Activated CD4-positive, alpha-beta T cell treated with anti-CD3 and anti-CD28 coated beads for 36 hours (primary cell): ENCODE measurements at regions not wholly inside any gene's neighbourhood (a gene's known extent, or its start where the extent isn't known, plus 50 kb on each side); places are given as distances from the start of the nearest gene placed in this dataset.
"Not testable (repeated sequence)": the region's sequence is repeated elsewhere in the genome, so short reads cannot be mapped to it uniquely, and the experiment has no call there.

ENCODE experiments used
- ATAC-seq: fragments of 200-7000 bp; cut with Tn5 transposase; one replicate; pipeline ENCODE4 v1.10.0; 2021; ENCODE audit warnings: mild to moderate bottlenecking, moderate library complexity
- CTCF ChIA-PET: fragments of 350-600 bp; sonication (Branson Sonifier 250); formaldehyde crosslinking; loops from one replicate; lab custom pipeline; 2021; ENCODE audit warnings: antibody characterized with exemption; lab: Charles Lee
- POLR2A ChIA-PET: fragments of 350-600 bp; sonication (Branson Sonifier 250); formaldehyde crosslinking; loops from one replicate; lab custom pipeline; 2021; ENCODE audit warnings: antibody characterized with exemption, inconsistent platforms; lab: Charles Lee
- DNase-seq: peaks from one replicate; pipeline ENCODE4 v3.0.0-alpha.2; 2020
- H3K27ac Mint-ChIP-seq: one replicate; pipeline ENCODE4 v1.8.0; 2021; ENCODE audit warnings: mixed read lengths
- H3K27me3 Mint-ChIP-seq: one replicate; pipeline ENCODE4 v1.8.0; 2021; ENCODE audit warnings: mixed read lengths
- H3K36me3 Mint-ChIP-seq: one replicate; pipeline ENCODE4 v1.8.0; 2021; ENCODE audit warnings: low read depth, mixed read lengths
- H3K4me1 Mint-ChIP-seq: one replicate; pipeline ENCODE4 v1.8.0; 2021; ENCODE audit warnings: mixed read lengths
- H3K4me3 Mint-ChIP-seq: one replicate; pipeline ENCODE4 v1.8.0; 2021; ENCODE audit warnings: mild to moderate bottlenecking, moderate library complexity, mixed read lengths
- H3K9me3 Mint-ChIP-seq: one replicate; pipeline ENCODE4 v1.8.0; 2021; ENCODE audit warnings: low read depth, mixed read lengths
- intact Hi-C, 2 experiments: fragments of 100-400 bp; cut with DNase I in 1 of 2; cut with micrococcal nuclease in 1 of 2; formaldehyde crosslinking; loops; one replicate each; pipeline versions ENCODE4 v1.14.2 to v1.15.1; 2022 to 2024; cut with DNase I, micrococcal nuclease

DNA sequence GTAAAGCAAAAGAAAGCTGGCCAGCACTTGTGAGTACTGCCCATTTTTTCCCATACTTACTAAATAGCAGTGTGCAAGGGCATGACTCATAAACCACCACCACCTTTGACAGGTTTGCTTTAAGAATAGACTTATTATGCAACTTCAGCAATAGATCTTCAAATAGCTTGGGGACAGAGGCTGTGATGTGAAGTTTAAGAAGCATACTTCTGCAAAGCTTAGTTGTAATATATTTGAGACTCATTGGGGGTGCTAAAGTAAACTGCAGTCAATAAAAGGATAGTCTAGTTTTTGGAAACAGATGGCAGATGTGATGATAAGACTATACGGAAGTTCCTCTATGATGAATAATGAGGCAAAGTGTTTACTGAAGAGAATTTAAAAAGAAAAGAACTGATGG lies 210.0 kb downstream of the PLA2G4A start:
- intact Hi-C loops = no loop called here
- no peaks in the 10 kb centered on the region for H3K4me1 Mint-ChIP-seq
- H3K9me3 Mint-ChIP-seq = peaks cover 3% of the 10 kb centered on the region
- no peak overlapping the region for H3K4me3 Mint-ChIP-seq
- no peak for DNase-seq
- no peak overlapping the region for H3K27ac Mint-ChIP-seq
- POLR2A ChIA-PET = no interaction called here
- no peak for ATAC-seq
- CTCF ChIA-PET = no interaction called here
- peaks cover 4% of the 10 kb centered on the region for H3K27me3 Mint-ChIP-seq
- no peaks in the 10 kb centered on the region for H3K36me3 Mint-ChIP-seq

DNA sequence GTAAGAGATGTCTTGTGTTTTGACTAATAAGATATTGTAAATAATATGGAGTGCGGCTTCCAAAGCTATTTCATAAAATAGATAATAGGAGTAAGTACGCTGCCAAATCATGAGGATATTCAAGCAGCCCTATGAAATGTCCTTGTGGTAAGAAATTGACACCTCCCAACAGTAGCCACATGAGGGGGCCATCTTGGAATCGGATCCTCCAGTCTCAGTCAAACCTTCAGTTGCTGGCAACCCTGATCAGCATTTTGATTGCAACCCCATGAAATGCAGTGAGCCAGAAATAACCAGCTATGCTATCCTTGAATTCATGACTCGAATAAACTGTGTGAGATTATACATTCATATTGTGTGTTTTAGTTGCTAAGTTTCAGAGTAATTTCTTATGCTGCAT lies 212.4 kb downstream of the PLA2G4A start:
- no peak for DNase-seq
- intact Hi-C loops = no loop called here
- peaks cover 4% of the 10 kb centered on the region for H3K27me3 Mint-ChIP-seq
- peaks cover 3% of the 10 kb centered on the region for H3K9me3 Mint-ChIP-seq
- no peak for ATAC-seq
- H3K36me3 Mint-ChIP-seq = no peaks in the 10 kb centered on the region
- ChIA-PET CTCF (interaction anchor here (1.1 to 1.5 kb wide), 3 partner anchors 10 to 559 kb away, joined by 3 to 6 read pairs (median 3); no protein-coding TSS in a partner anchor), POLR2A (no interaction called here)
- H3K27ac Mint-ChIP-seq = no peak overlapping the region
- no peaks in the 10 kb centered on the region for H3K4me1 Mint-ChIP-seq
- H3K4me3 Mint-ChIP-seq = no peak overlapping the region

DNA sequence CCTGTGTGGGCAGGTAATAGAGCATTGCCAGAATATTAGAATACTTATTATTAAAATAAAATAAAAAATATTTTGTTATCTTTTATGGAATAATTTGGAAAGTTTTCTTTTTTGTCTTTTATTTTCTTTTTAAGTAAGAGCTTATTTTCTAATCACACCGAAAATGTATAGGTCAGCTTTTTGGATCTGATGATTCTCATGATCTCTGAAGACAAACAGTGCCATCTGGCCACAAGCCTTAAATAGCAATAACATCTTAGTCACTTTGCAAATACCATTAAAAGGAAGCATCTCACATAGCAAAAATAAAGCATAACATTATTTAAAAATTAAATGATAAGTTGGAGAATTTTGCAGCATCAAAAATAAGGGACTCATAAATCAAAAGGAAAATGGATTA lies 213.8 kb downstream of the PLA2G4A start:
- POLR2A ChIA-PET = no interaction called here
- intact Hi-C loops = no loop called here
- Mint-ChIP-seq H3K9me3 (peaks cover 3% of the 10 kb centered on the region), H3K36me3 (no peaks in the 10 kb centered on the region), H3K4me1 (no peaks in the 10 kb centered on the region), H3K27me3 (peaks cover 4% of the 10 kb centered on the region), H3K4me3 (no peak overlapping the region), H3K27ac (no peak overlapping the region)
- no peak for ATAC-seq
- no peak for DNase-seq
- CTCF ChIA-PET = interaction anchor here (0.7 to 1.2 kb wide), 2 partner anchors 9 to 124 kb away, joined by 3 to 5 read pairs; no protein-coding TSS in a partner anchor

DNA sequence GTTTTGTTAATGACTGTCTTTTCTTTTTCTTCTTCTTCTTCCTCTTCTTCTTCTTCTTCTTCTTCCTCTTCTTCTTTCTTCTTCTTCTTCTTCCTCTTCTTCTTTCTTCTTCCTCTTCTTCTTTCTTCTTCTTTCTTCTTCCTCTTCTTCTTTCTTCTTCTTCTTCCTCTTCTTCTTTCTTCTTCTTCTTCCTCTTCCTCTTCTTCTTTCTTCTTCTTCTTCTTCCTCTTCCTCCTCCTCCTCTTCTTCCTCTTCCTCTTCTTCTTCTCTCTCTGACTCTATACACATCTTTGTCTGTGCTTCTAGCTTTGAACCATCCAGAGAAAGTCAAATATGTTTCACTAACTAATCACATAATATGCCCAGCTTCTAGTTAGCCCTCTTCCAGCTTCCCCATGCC lies 214.7 kb downstream of the PLA2G4A start:
- H3K4me1 Mint-ChIP-seq, H3K27me3 Mint-ChIP-seq, CTCF ChIA-PET, ATAC-seq, POLR2A ChIA-PET, H3K36me3 Mint-ChIP-seq, DNase-seq, intact Hi-C loops, H3K4me3 Mint-ChIP-seq, H3K9me3 Mint-ChIP-seq, H3K27ac Mint-ChIP-seq: not testable (repeated sequence)

DNA sequence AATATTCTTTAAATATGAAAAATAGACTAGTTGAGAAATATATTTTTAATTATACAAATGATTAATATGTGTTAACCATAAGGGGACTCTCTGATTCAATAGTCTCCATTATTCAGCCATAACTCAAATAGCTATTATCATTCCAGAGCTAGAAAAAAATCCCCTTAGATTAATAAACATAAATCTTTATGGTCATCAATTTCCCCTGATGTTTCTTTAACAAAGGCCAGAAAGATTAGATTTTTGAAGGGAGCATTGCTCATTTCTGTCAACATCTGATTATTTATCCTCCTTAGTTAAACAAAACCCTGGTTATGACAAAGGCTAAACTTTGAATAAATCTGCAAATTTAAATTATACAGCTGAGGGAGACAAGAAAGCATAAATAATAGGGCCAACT lies 215.7 kb downstream of the PLA2G4A start:
- H3K4me1 Mint-ChIP-seq = no peaks in the 10 kb centered on the region
- DNase-seq = no peak
- intact Hi-C loops = no loop called here
- peaks cover 2% of the 10 kb centered on the region for H3K27me3 Mint-ChIP-seq
- H3K9me3 Mint-ChIP-seq = no peaks in the 10 kb centered on the region
- ATAC-seq = no peak
- CTCF ChIA-PET = no interaction called here
- H3K36me3 Mint-ChIP-seq = no peaks in the 10 kb centered on the region
- POLR2A ChIA-PET = no interaction called here
- no peak overlapping the region for H3K27ac Mint-ChIP-seq
- H3K4me3 Mint-ChIP-seq = no peak overlapping the region

DNA sequence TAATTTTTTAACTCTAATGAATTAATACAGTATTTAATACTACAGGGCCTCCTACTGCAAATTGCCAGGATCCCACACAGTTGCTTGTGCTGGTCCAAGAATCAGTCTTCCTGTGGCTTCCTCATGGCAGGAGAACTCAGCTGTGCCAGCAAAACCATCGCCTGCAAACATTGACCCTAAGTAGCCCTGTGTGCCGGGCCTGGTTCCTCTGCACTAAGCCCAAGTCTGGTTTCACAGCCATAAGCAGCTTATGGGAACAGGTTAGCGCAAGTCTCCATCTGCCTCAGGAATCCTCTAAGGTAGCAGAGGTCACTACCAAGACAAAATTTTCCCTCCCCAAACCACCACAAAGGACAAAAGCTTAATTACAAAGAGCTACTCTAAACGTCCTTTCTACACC lies 216.6 kb downstream of the PLA2G4A start:
- no peaks in the 10 kb centered on the region for H3K9me3 Mint-ChIP-seq
- CTCF ChIA-PET = no interaction called here
- no peak overlapping the region for H3K27ac Mint-ChIP-seq
- DNase-seq (no peak), ATAC-seq (no peak)
- POLR2A ChIA-PET = no interaction called here
- intact Hi-C loops = no loop called here
- no peaks in the 10 kb centered on the region for H3K4me1 Mint-ChIP-seq
- no peak overlapping the region for H3K4me3 Mint-ChIP-seq
- no peaks in the 10 kb centered on the region for H3K36me3 Mint-ChIP-seq
- peaks cover 2% of the 10 kb centered on the region for H3K27me3 Mint-ChIP-seq

DNA sequence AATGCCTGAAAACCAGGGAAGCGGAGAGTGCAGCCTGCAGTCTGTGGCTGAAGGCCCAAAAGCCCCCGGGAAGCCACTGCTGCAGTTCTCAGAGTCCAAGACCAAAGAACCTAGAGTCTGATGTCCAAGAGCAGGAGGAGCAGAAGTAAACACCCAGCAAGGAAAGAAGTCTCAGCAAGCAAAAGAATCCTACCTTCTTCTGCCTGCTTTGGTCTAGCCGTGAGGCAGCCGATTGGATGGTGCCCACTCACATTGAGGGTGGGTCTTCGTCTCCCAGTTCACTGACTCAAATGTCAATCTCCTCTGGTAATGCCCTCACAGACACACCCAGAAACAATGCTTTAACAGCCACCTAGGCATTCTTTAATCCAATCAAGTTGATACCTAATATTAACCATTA lies 217.5 kb downstream of the PLA2G4A start:
- ATAC-seq = no peak
- CTCF ChIA-PET = no interaction called here
- POLR2A ChIA-PET = no interaction called here
- H3K27me3 Mint-ChIP-seq = peaks cover 2% of the 10 kb centered on the region
- H3K4me3 Mint-ChIP-seq = no peak overlapping the region
- H3K4me1 Mint-ChIP-seq = no peaks in the 10 kb centered on the region
- no peak overlapping the region for H3K27ac Mint-ChIP-seq
- no peaks in the 10 kb centered on the region for H3K9me3 Mint-ChIP-seq
- no peaks in the 10 kb centered on the region for H3K36me3 Mint-ChIP-seq
- intact Hi-C loops = no loop called here
- DNase-seq = no peak

DNA sequence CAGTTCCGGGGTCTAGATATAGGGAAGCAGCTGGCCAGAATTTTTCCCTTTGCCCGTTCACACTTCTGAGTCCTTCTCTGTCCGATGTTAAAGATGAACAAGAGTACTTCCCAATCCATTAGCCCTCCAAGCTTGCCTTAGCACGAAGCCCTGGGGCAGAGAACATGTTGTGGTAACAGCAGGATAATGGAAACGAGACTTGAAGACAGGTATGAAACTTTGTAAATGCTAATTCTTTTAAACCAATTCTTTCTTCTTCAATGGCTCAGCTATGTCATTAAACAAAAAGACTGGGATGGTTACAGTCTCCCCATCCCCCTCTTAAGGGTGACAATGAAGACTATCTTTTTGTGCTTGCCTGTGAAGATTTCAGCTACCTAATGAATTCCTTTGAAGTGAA lies 218.5 kb downstream of the PLA2G4A start:
- no peak for DNase-seq
- no peaks in the 10 kb centered on the region for H3K36me3 Mint-ChIP-seq
- no peaks in the 10 kb centered on the region for H3K4me1 Mint-ChIP-seq
- no peak for ATAC-seq
- H3K27ac Mint-ChIP-seq = no peak overlapping the region
- H3K9me3 Mint-ChIP-seq = no peaks in the 10 kb centered on the region
- CTCF ChIA-PET = no interaction called here
- intact Hi-C loops = no loop called here
- no peak overlapping the region for H3K4me3 Mint-ChIP-seq
- POLR2A ChIA-PET = no interaction called here
- no peaks in the 10 kb centered on the region for H3K27me3 Mint-ChIP-seq

DNA sequence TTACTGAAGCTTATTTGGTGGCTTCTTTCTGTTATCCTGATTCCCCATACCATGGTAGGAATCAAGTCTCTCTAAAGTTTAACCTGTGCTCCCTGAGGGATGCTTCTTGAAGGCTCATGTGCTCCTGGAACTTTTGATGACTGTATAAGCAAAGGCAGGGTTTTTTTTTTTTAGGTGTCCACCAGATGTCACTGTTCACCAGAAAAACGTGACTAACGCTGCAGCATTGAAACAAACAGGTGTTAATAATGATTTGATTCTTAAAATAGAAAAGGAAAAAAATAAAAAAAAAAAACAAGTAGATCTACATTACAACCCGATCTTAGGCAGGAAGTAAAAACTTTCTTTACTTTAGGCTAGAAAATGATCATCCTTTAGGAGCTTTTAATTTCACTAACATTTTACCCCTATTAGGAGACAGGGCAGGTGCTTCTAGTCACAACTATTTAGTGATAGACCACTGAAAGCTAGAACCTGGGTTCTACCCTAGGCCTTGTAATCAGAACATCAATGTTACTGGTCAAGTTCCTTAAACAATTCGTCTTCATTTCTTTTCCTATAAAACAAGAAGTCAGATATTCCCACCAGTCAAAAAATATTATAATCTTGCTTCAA lies 223.0 kb downstream of the PLA2G4A start:
- POLR2A ChIA-PET = no interaction called here
- DNase-seq = peak; percentile 28
- Mint-ChIP-seq H3K4me1 (no peaks in the 10 kb centered on the region), H3K27ac (no peak overlapping the region), H3K4me3 (no peak overlapping the region), H3K36me3 (no peaks in the 10 kb centered on the region), H3K9me3 (no peaks in the 10 kb centered on the region), H3K27me3 (no peaks in the 10 kb centered on the region)
- CTCF ChIA-PET = interaction anchor here (0.6 to 1.5 kb wide), 9 partner anchors 8 to 1861 kb away, joined by 3 to 7 read pairs (median 3); no protein-coding TSS in a partner anchor
- intact Hi-C loops = loop anchor here (10.0 kb wide), 2 partner anchors 213 to 463 kb away; no protein-coding TSS in a partner anchor
- no peak for ATAC-seq

DNA sequence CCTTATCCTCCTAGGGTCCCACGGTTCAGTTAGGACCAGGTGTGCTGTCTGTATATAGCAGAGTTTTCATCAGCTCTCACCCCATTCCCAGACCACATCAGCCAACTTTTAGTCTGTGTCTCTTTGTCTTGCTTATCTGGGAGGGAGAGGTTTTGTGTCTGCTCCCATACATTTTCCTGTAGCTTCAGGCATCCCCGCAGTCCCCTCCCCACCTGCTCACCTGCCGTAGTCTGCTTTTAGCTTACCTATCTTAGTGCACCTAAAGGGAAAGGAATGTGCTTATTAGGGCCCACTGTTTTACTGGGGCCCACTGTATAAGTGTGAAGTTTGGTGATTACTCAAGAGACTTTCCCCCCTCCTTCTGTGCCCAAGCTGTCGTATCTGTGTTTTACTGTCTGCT lies 225.1 kb downstream of the PLA2G4A start:
- intact Hi-C loops = loop anchor here (10.0 kb wide), 2 partner anchors 211 to 461 kb away; no protein-coding TSS in a partner anchor
- POLR2A ChIA-PET = no interaction called here
- ATAC-seq (no peak), DNase-seq (no peak)
- Mint-ChIP-seq H3K9me3 (no peaks in the 10 kb centered on the region), H3K27ac (no peak overlapping the region), H3K4me1 (no peaks in the 10 kb centered on the region), H3K27me3 (no peaks in the 10 kb centered on the region), H3K36me3 (no peaks in the 10 kb centered on the region), H3K4me3 (no peak overlapping the region)
- CTCF ChIA-PET = interaction anchor here (0.6 kb wide), 1 partner anchor 46 kb away, joined by 3 read pairs; no protein-coding TSS in a partner anchor

DNA sequence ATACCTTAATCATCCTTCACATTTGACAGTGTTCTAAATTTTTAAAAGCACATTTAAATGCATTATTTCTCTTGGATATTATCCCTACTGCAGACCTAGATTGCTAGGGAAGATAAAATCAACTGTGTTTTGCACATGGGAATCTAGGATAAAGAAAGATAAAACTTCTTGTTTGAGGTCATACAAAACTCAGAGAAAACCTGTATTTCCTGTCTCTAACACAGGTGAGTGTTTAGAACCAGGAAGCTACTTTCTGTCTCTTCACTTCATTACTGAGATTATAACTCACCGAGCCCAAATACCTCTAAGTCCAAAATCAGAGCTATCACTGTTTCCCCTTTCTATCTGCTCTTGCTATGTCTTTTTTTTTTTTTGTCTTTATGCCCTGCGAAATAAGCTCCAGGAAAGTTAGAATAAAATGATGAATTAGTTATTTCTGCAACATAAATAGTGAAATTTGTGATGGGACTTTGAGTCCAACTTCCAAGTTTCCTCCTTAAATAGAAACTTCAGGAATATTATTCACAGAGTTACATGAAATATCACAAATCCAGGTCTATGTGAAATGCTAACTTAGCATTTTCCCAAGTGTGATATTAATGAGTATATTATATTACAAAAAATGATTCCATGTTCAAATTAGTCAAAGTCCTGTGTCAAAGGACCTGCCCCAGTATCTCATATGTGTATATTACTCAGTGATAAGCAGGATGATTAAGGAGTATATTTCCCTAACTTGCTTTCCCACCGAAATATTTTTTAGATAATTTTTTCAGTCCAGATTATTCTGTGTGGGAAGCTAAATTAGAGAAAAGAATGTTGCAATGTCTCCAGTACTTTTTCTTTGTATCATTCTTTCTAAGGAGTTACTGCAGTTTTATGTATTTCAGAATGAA lies 226.4 kb downstream of the PLA2G4A start:
- ChIA-PET POLR2A (no interaction called here), CTCF (interaction anchor here (1.3 to 1.6 kb wide), 2 partner anchors 14 kb away, joined by 3 to 6 read pairs; no protein-coding TSS in a partner anchor)
- intact Hi-C loops = loop anchor here (10.0 kb wide), 2 partner anchors 210 to 460 kb away; no protein-coding TSS in a partner anchor
- Mint-ChIP-seq H3K27ac (no peak overlapping the region), H3K27me3 (no peaks in the 10 kb centered on the region), H3K36me3 (no peaks in the 10 kb centered on the region), H3K4me1 (no peaks in the 10 kb centered on the region), H3K9me3 (no peaks in the 10 kb centered on the region), H3K4me3 (no peak overlapping the region)
- DNase-seq (no peak), ATAC-seq (no peak)

DNA sequence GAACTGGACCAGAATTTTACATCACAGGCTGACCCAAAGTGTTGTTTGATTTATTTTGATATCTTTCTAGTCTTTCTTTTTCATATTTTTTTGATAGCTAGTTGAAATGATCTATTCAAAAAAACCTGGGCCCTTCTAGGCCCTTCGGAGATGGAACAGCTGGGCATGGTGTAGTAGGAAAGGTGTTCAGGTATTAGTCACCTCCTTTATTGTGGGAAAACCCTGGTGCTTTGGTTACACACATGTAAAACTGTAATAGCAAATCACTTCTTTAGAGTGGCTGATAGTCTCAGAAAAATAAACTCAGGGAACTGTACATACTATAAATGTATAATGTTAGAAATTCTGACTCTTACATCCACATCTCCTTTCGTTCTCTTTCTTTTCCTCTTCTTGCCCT lies 234.5 kb downstream of the PLA2G4A start:
- Mint-ChIP-seq H3K27ac (no peak overlapping the region), H3K4me1 (no peaks in the 10 kb centered on the region), H3K36me3 (no peaks in the 10 kb centered on the region), H3K4me3 (no peak overlapping the region), H3K9me3 (no peaks in the 10 kb centered on the region), H3K27me3 (no peaks in the 10 kb centered on the region)
- ATAC-seq (no peak), DNase-seq (no peak)
- CTCF ChIA-PET = no interaction called here
- intact Hi-C loops = no loop called here
- POLR2A ChIA-PET = no interaction called here
